HG03439 (cell line): ENCODE measurements at regions not wholly inside any gene's neighbourhood (a gene's known extent, or its start where the extent isn't known, plus 50 kb on each side); places are given as distances from the start of the nearest gene placed in this dataset.
"Not testable (repeated sequence)": the region's sequence is repeated elsewhere in the genome, so short reads cannot be mapped to it uniquely, and the experiment has no call there.

Experiments used
- ATAC-seq: cut with Tn5 transposase; IDR thresholded peaks from one replicate; pipeline ENCODE4 v1.9.1; 2021; ENCODE audit warnings: mild to moderate bottlenecking, moderate library complexity; ENCODE audit not compliant: unreplicated experiment

- no peak for ATAC-seq
Observed at GRCh38 chr14:97946641-97947040, 1149.5 kb downstream of the VRK1 start.

GRCh38 chr14:97948841-97949240, 1151.7 kb downstream of the VRK1 start:
- ATAC-seq = no peak

- ATAC-seq = no peak
Observed at GRCh38 chr14:97956581-97957340, 1159.6 kb downstream of the VRK1 start.

GRCh38 chr14:97959251-97959650, 1162.1 kb downstream of the VRK1 start:
- no peak for ATAC-seq

DNA sequence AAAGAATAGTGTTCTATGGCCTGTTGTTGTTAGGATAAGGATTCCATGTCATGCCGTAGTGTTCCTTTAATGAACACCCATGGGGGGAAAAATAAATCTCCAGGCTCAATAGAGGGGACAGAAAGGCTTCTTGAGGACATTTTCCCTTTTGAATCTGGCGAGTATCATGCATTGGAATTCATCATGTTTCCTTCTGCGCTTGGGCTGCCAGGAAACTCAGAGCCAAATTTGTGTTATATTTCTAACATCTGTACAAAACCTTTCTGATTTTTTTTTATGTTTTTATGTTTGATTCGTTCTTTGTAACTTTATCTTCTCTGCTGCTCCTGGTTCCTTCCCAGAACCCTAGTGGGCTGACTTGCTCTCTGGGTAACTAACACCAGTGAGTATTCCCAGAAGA, 1163.3 kb downstream of the VRK1 start:
- no peak for ATAC-seq

GRCh38 chr14:97970222-97970621, 1173.0 kb downstream of the VRK1 start:
- no peak for ATAC-seq

- ATAC-seq = no peak
Observed at GRCh38 chr14:97975216-97975615, 1178.0 kb downstream of the VRK1 start.

- no peak for ATAC-seq
Observed at GRCh38 chr14:97975962-97976361, 1178.8 kb downstream of the VRK1 start.

- ATAC-seq = no peak
Observed at GRCh38 chr14:97976861-97977260, 1179.7 kb downstream of the VRK1 start.

DNA sequence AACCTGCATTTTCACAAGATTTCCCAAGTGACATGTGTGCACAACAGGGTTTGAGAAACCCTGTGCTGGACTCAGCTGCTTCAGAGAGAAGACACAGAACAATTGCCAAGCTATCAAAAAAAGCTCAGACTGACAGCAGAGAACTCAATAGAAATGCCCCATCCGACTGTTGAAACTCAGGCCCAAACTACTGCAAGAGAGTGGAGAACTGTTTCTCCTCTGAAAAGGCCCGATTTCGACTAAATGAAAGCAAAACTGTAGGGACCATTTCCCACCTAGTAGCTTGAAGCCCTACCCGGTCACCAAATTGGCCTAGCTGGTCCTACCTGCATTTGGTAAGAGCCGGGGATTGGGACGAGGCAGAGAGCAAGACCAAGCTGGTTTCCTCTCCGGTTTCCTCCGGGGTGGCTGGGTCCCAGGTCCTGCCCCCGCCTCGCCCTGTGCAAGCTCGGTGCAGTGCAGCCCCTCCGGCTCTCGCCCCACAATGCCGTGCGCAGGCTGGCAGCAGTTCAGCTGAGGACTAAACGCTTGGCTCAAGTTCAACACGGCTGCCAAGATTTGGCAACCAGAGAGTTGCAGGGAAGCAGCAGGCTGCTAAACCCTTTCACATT, 1180.6 kb downstream of the VRK1 start:
- no peak for ATAC-seq

- ATAC-seq = no peak
Observed at GRCh38 chr14:97978341-97978740, 1181.2 kb downstream of the VRK1 start.

GRCh38 chr14:97993508-97994019, 1196.4 kb downstream of the VRK1 start:
- ATAC-seq = no peak

- no peak for ATAC-seq
Observed at GRCh38 chr14:97994020-97994531, 1196.9 kb downstream of the VRK1 start.

DNA sequence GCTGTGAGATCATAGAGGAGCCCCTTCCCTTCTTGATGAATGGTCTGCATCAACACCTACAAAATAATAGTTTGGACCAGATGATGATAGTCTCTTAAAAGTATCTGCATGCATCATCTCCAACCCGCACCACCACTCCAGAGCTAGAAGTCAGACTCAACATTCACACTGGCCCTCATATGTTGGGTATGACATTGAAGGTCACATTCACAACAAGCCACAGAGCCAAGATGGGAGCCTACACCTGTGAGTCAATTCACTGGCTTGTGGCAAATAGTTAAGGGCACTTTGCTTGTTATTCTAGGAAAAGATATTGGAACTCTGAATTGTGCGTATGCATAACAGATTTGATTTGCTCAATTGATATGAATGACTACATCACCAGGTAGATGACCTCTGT, 1197.9 kb downstream of the VRK1 start:
- ATAC-seq = no peak

GRCh38 chr14:97995531-97995930, 1198.3 kb downstream of the VRK1 start:
- no peak for ATAC-seq

GRCh38 chr14:98006008-98006407, 1208.8 kb downstream of the VRK1 start:
- no peak for ATAC-seq

- ATAC-seq = no peak
Observed at GRCh38 chr14:98008381-98009113, 1211.4 kb downstream of the VRK1 start.

DNA sequence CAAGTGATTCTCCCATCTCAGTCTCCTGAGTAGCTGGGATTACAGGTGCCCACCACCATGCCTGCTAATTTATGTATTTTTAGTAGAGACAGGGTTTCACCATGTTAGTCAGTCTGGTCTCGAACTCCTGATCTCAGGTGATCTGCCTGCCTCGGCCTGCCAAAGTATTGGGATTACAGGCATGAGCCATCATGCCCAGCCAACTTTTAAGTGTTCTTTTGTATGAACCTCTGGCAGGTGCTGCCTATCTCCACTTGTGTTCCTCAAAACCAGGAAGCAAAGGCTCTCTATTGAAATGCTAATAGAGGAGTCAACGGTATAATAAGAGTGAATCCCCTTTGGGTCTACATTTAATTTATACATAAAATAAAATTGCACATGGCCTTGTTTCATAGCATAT, 1212.0 kb downstream of the VRK1 start:
- ATAC-seq = not testable (repeated sequence)

GRCh38 chr14:98010784-98011183, 1213.6 kb downstream of the VRK1 start:
- ATAC-seq = no peak

DNA sequence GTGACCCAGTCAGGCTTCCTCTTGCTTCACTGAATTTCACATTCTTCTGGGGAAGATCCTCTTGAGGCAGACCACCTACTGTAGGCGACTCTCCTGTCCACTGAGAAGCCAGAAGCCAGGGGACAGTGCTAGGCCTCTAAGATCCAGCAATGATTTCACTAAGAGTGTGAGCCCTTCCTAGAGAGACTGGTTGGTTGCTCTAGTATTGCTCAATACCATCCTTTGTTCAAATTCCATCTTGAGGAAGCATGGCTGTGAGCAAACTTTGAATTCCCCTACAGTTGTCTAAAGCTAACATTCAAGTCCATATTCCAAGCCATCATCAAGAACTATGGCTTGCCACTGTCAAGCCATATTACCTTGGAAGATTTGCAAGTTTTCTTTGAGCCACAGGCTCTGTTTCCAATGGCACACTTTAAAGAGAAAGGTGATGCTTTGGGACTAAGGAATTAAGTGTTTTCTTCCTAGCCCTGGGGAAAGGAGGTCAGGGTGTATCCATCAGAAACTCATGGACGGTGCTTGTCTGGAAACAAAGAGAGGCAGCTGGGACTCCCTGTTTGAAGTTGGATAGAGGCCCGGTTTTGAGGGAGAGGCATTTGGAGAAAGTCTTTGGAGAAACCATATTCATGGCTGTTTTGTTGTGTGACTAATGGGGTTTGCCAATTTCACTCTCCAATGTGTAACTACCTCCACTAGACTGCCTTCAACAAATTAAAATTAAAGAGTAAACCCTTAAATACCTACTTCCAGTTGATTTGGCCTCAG, 1217.9 kb downstream of the VRK1 start:
- no peak for ATAC-seq

DNA sequence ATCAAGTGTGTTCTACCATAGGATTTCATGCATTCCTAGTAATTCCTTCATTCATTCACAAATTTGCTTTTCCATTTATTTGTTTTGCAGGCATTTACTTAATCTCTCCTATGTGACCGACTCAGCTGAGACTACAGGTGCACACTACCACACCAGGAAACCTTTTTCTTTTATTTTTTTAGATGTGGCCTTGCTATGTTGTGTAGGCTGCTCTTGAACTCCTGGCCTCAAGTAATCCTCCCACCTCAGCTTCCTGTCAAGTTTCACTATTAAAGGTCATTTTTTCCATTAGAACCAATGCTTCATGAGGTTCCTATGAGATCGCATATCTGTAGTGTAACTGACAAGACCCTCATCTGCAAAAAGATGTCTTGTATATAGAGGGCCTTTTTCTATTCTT, 1218.7 kb downstream of the VRK1 start:
- ATAC-seq = no peak
